GM21529 (cell line): ENCODE measurements at regions not wholly inside any gene's neighbourhood (a gene's known extent, or its start where the extent isn't known, plus 50 kb on each side); places are given as distances from the start of the nearest gene placed in this dataset.
"Not testable (repeated sequence)": the region's sequence is repeated elsewhere in the genome, so short reads cannot be mapped to it uniquely, and the experiment has no call there.

Source experiments
- ATAC-seq: cut with Tn5 transposase; IDR thresholded peaks from one replicate; pipeline ENCODE4 v1.9.1; 2021; ENCODE audit not compliant: unreplicated experiment

- no peak for ATAC-seq
These were observed 578.7 kb upstream of the NRP1 start for GRCh38 chr10:33913194-33913593.

- not testable (repeated sequence) for ATAC-seq
These were observed 575.0 kb upstream of the NRP1 start for GRCh38 chr10:33909476-33909875.

- ATAC-seq: no peak
These were observed 566.7 kb upstream of the NRP1 start for GRCh38 chr10:33901166-33901565.

- ATAC-seq: no peak
These were observed 566.1 kb upstream of the NRP1 start for GRCh38 chr10:33900596-33900995.

- no peak for ATAC-seq
These were observed 565.4 kb upstream of the NRP1 start for GRCh38 chr10:33899578-33900531.

- ATAC-seq: no peak
These were observed 562.9 kb upstream of the NRP1 start for GRCh38 chr10:33897291-33897752.

- ATAC-seq: no peak
These were observed 559.0 kb upstream of the NRP1 start for GRCh38 chr10:33893506-33893905.

- no peak for ATAC-seq
These were observed 554.9 kb upstream of the NRP1 start for GRCh38 chr10:33889371-33889770.

- no peak for ATAC-seq
These were observed 552.7 kb upstream of the NRP1 start for GRCh38 chr10:33887188-33887587.

GRCh38 chr10:33886299-33886698 is 551.8 kb upstream of the NRP1 start:
- no peak for ATAC-seq

GRCh38 chr10:33884604-33885003 is 550.1 kb upstream of the NRP1 start:
- ATAC-seq: no peak

GRCh38 chr10:33883881-33884280 is 549.4 kb upstream of the NRP1 start:
- ATAC-seq: no peak

- no peak for ATAC-seq
These were observed 548.5 kb upstream of the NRP1 start for GRCh38 chr10:33882996-33883395.

GRCh38 chr10:33880291-33880690 is 545.8 kb upstream of the NRP1 start:
- ATAC-seq: no peak

- ATAC-seq: no peak
These were observed 543.8 kb upstream of the NRP1 start for GRCh38 chr10:33878238-33878786.

- no peak for ATAC-seq
These were observed 542.3 kb upstream of the NRP1 start for GRCh38 chr10:33876584-33877400.

- ATAC-seq: no peak
These were observed 541.6 kb upstream of the NRP1 start for GRCh38 chr10:33875924-33876583.

- no peak for ATAC-seq
These were observed 536.8 kb upstream of the NRP1 start for GRCh38 chr10:33871061-33871956.

- ATAC-seq: no peak
These were observed 535.0 kb upstream of the NRP1 start for GRCh38 chr10:33869481-33869880.

- no peak for ATAC-seq
These were observed 534.6 kb upstream of the NRP1 start for GRCh38 chr10:33869028-33869427.
